ENCODE measurements at regions not wholly inside any gene's neighbourhood (a gene's known extent, or its start where the extent isn't known, plus 50 kb on each side); places are given as distances from the start of the nearest gene placed in this dataset.
"Not testable (repeated sequence)": the region's sequence is repeated elsewhere in the genome, so short reads cannot be mapped to it uniquely, and the experiment has no call there.

GRCh38 chr15:96054621-96055020 is 275.9 kb upstream of the NR2F2 start:
- H3K4me1 ChIP-seq = peaks cover 0 to 8% (median 6%) of the 10 kb centered on the region in 4 donors
- H3K27me3 ChIP-seq = no peaks in the 10 kb centered on the region
- no peaks in the 10 kb centered on the region for H3K9me3 ChIP-seq
- no peak for TF ChIP-seq CTCF (IDR thresholded peaks at IDR 0.05)
- no peaks in the 10 kb centered on the region for H3K36me3 ChIP-seq
- no peak for DNase-seq
- intact Hi-C loops (cut with DNase I; ENCODE audit: low total_unique reads) = no loop called here
- H3K4me3 ChIP-seq = no peak overlapping the region
- no peak overlapping the region for H3K27ac ChIP-seq

- Histone ChIP-seq H3K4me3 (no peak overlapping the region), H3K36me3 (no peaks in the 10 kb centered on the region), H3K9me3 (no peaks in the 10 kb centered on the region), H3K27me3 (no peaks in the 10 kb centered on the region), H3K27ac (peak overlapping the region; percentile 31 to 60), H3K4me1 (peaks cover 0 to 2% (median 2%) of the 10 kb centered on the region in 4 donors)
- intact Hi-C loops (cut with DNase I; ENCODE audit: low total_unique reads) = no loop called here
- no peak for DNase-seq
- TF ChIP-seq CTCF (IDR thresholded peaks at IDR 0.05) = no peak
Measured at GRCh38 chr15:96058103-96058851, 272.2 kb upstream of the NR2F2 start.

- intact Hi-C loops (cut with DNase I; ENCODE audit: low total_unique reads) = not testable (repeated sequence)
Measured at GRCh38 chr15:96058852-96059103, 271.7 kb upstream of the NR2F2 start.

GRCh38 chr15:96060591-96060990 is 269.9 kb upstream of the NR2F2 start:
- H3K4me1 ChIP-seq; H3K27me3 ChIP-seq; H3K4me3 ChIP-seq; H3K27ac ChIP-seq; H3K36me3 ChIP-seq; H3K9me3 ChIP-seq; intact Hi-C loops (cut with DNase I; ENCODE audit: low total_unique reads); DNase-seq: not testable (repeated sequence)

More at GRCh38 chr15:96058852-96059103, 271.7 kb upstream of the NR2F2 start:
- not testable (repeated sequence) for DNase-seq, H3K27me3 ChIP-seq, H3K4me3 ChIP-seq, H3K9me3 ChIP-seq, H3K36me3 ChIP-seq, H3K4me1 ChIP-seq
- peak overlapping the region; percentile 31 to 60 for H3K27ac ChIP-seq

GRCh38 chr15:96064351-96064756 is 266.1 kb upstream of the NR2F2 start:
- DNase-seq = no peak

GRCh38 chr15:96066126-96066525 is 264.4 kb upstream of the NR2F2 start:
- Histone ChIP-seq H3K36me3 (no peaks in the 10 kb centered on the region), H3K4me1 (peaks cover 0 to 31% (median 7%) of the 10 kb centered on the region in 4 donors), H3K9me3 (no peaks in the 10 kb centered on the region), H3K27me3 (no peaks in the 10 kb centered on the region), H3K4me3 (no peak overlapping the region), H3K27ac (peak overlapping the region in 1 of 2 donors; percentile 39)
- DNase-seq = no peak
- intact Hi-C loops (cut with DNase I; ENCODE audit: low total_unique reads) = no loop called here
- TF ChIP-seq CTCF (IDR thresholded peaks at IDR 0.05) = no peak

More at GRCh38 chr15:96064351-96064756, 266.1 kb upstream of the NR2F2 start:
- H3K4me3 ChIP-seq = no peak overlapping the region
- H3K9me3 ChIP-seq = no peaks in the 10 kb centered on the region
- H3K4me1 ChIP-seq = peaks cover 0 to 19% (median 4%) of the 10 kb centered on the region in 4 donors
- H3K36me3 ChIP-seq = no peaks in the 10 kb centered on the region
- intact Hi-C loops (cut with DNase I; ENCODE audit: low total_unique reads) = no loop called here
- no peak for TF ChIP-seq CTCF (IDR thresholded peaks at IDR 0.05)
- no peak overlapping the region for H3K27ac ChIP-seq
- H3K27me3 ChIP-seq = no peaks in the 10 kb centered on the region
